ENCODE measurements at regions not wholly inside any gene's neighbourhood (a gene's known extent, or its start where the extent isn't known, plus 50 kb on each side); places are given as distances from the start of the nearest gene placed in this dataset.

DNA sequence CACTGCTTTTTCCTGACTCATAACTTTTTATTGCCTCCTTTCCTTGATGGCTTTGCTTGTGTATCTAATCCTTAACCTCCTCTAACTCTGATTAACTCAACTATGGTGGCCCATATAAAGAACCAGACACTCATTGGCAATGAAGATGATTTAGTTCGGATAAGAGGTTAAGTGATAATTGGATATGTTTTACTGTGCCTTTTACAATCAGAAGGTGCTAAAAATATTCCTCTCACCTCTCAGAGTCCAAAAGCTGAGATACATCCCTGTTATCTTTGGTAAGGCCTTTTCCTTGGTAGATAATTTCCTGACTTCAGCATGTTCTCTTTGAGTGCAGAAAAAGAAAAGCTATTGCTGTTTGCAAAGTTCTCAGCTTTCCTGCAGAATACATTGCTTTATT, 367.7 kb downstream of the SLC16A7 start:
- Histone ChIP-seq H3K27ac (ENCODE audit: low read length) (no peak overlapping the region), H3K79me2 (replicated peaks; ENCODE audit: insufficient read depth, low read length) (no peaks in the 10 kb centered on the region), H3K9ac (ENCODE audit: low read length) (no peak overlapping the region), H4K20me1 (ENCODE audit: insufficient read depth) (no peaks in the 10 kb centered on the region), H3K4me2 (ENCODE audit: low read length) (no peak overlapping the region), H3F3A (ENCODE audit: insufficient read depth, low read length, poor library complexity, severe bottlenecking) (no peaks in the 10 kb centered on the region), H3K4me3 (ENCODE audit: low read length) (no peak overlapping the region), H2AFZ (ENCODE audit: low read depth, low read length) (no peak overlapping the region), H3K36me3 (ENCODE audit: insufficient read depth, low read length) (no peaks in the 10 kb centered on the region), H3K9me3 (ENCODE audit: low read length) (no peaks in the 10 kb centered on the region), H3K27me3 (ENCODE audit: insufficient read depth, low read depth, low read length) (no peaks in the 10 kb centered on the region), H3K9me2 (ENCODE audit: insufficient read depth, low read length) (no peaks in the 10 kb centered on the region)
- TF ChIP-seq EP300 (conservative IDR thresholded peaks at IDR 0.05; ENCODE audit: poor library complexity, severe bottlenecking), result no peak
- TF ChIP-seq RAD21 (conservative IDR thresholded peaks at IDR 0.05), result no peak
- TF ChIP-seq, protein P1, sequence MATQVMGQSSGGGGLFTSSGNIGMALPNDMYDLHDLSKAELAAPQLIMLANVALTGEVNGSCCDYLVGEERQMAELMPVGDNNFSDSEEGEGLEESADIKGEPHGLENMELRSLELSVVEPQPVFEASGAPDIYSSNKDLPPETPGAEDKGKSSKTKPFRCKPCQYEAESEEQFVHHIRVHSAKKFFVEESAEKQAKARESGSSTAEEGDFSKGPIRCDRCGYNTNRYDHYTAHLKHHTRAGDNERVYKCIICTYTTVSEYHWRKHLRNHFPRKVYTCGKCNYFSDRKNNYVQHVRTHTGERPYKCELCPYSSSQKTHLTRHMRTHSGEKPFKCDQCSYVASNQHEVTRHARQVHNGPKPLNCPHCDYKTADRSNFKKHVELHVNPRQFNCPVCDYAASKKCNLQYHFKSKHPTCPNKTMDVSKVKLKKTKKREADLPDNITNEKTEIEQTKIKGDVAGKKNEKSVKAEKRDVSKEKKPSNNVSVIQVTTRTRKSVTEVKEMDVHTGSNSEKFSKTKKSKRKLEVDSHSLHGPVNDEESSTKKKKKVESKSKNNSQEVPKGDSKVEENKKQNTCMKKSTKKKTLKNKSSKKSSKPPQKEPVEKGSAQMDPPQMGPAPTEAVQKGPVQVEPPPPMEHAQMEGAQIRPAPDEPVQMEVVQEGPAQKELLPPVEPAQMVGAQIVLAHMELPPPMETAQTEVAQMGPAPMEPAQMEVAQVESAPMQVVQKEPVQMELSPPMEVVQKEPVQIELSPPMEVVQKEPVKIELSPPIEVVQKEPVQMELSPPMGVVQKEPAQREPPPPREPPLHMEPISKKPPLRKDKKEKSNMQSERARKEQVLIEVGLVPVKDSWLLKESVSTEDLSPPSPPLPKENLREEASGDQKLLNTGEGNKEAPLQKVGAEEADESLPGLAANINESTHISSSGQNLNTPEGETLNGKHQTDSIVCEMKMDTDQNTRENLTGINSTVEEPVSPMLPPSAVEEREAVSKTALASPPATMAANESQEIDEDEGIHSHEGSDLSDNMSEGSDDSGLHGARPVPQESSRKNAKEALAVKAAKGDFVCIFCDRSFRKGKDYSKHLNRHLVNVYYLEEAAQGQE (IDR thresholded peaks at IDR 0.05; ENCODE audit: borderline replicate concordance), result no peak
- TF ChIP-seq POLR2AphosphoS5 (IDR thresholded peaks at IDR 0.05), result no peak
- TF ChIP-seq TAF1 (IDR thresholded peaks at IDR 0.05; ENCODE audit: low read depth), result no peak
- no peak for TF ChIP-seq MXI1 (conservative IDR thresholded peaks at IDR 0.05; ENCODE audit: poor library complexity, severe bottlenecking)
- TF ChIP-seq EZH2 (IDR thresholded peaks at IDR 0.05; ENCODE audit: borderline replicate concordance, insufficient read depth, low read length, poor library complexity, severe bottlenecking), result no peak
- no peak for TF ChIP-seq SMC3 (conservative IDR thresholded peaks at IDR 0.05; ENCODE audit: poor library complexity)
- TF ChIP-seq, protein P2, sequence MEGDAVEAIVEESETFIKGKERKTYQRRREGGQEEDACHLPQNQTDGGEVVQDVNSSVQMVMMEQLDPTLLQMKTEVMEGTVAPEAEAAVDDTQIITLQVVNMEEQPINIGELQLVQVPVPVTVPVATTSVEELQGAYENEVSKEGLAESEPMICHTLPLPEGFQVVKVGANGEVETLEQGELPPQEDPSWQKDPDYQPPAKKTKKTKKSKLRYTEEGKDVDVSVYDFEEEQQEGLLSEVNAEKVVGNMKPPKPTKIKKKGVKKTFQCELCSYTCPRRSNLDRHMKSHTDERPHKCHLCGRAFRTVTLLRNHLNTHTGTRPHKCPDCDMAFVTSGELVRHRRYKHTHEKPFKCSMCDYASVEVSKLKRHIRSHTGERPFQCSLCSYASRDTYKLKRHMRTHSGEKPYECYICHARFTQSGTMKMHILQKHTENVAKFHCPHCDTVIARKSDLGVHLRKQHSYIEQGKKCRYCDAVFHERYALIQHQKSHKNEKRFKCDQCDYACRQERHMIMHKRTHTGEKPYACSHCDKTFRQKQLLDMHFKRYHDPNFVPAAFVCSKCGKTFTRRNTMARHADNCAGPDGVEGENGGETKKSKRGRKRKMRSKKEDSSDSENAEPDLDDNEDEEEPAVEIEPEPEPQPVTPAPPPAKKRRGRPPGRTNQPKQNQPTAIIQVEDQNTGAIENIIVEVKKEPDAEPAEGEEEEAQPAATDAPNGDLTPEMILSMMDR (IDR thresholded peaks at IDR 0.05; ENCODE audit: poor library complexity, severe bottlenecking), result no peak

DNA sequence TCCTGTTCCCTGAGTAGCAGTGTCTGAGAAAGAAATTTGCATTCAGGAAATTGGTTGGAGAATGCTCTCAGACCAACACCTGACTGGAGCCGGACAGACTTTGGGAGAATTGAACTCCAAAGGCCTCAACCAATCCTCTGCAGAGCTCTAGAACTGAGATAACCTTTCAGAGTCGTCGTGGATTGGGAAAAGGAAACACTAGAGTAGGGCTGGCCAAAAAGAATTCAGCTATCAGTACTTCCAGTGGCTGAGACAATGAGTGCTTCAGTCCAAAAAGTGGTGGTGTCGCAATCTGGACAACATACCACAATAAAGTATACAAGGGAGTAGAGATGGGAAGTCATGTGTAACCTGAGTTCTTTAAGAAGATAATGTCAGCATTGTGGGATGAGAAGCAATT, 377.1 kb downstream of the SLC16A7 start:
- Histone ChIP-seq H3F3A (ENCODE audit: insufficient read depth, low read length, poor library complexity, severe bottlenecking) (no peaks in the 10 kb centered on the region), H3K36me3 (ENCODE audit: insufficient read depth, low read length) (no peaks in the 10 kb centered on the region), H3K4me2 (ENCODE audit: low read length) (no peak overlapping the region), H3K9me2 (ENCODE audit: insufficient read depth, low read length) (no peaks in the 10 kb centered on the region), H3K79me2 (replicated peaks; ENCODE audit: insufficient read depth, low read length) (no peaks in the 10 kb centered on the region), H3K9ac (ENCODE audit: low read length) (no peak overlapping the region), H3K4me3 (ENCODE audit: low read length) (no peak overlapping the region), H3K9me3 (ENCODE audit: low read length) (no peaks in the 10 kb centered on the region), H2AFZ (ENCODE audit: low read depth, low read length) (no peak overlapping the region), H4K20me1 (ENCODE audit: insufficient read depth) (no peaks in the 10 kb centered on the region), H3K27me3 (ENCODE audit: insufficient read depth, low read depth, low read length) (no peaks in the 10 kb centered on the region), H3K27ac (ENCODE audit: low read length) (no peak overlapping the region)
- TF ChIP-seq TAF1 (IDR thresholded peaks at IDR 0.05; ENCODE audit: low read depth) (no peak), EZH2 (IDR thresholded peaks at IDR 0.05; ENCODE audit: borderline replicate concordance, insufficient read depth, low read length, poor library complexity, severe bottlenecking) (no peak), RAD21 (conservative IDR thresholded peaks at IDR 0.05) (no peak), SMC3 (conservative IDR thresholded peaks at IDR 0.05; ENCODE audit: poor library complexity) (no peak)
- TF ChIP-seq, protein P1 (IDR thresholded peaks at IDR 0.05; ENCODE audit: borderline replicate concordance), result no peak

Data from neural cell (in vitro differentiated cells).